ENCODE measurements at regions not wholly inside any gene's neighbourhood (a gene's known extent, or its start where the extent isn't known, plus 50 kb on each side); places are given as distances from the start of the nearest gene placed in this dataset.

DNA sequence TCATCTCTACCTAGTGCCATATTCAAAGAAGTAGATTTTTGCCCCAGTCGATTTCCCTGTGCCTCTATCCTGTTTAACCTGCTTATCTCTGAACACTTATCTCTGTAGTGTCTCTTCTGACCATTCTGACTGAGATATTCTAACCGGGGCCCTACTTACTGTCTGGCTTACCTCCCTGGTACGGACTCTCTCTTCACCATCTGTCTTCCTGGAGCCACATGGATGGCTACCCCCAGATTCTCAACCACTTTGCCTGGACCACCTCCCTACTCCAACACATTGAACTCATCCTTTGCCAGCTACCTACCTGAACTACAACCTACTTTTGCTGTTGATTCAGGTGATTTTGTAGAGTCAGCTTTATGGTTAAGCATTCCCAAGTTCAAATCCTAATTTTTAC, 397.4 kb upstream of the SLC24A2 start:
- in situ Hi-C loops (cut with MboI; ENCODE audit: low sequenced_read_pairs) (loop anchor here (25.0 kb wide), 1 partner anchor 926 kb away; no protein-coding TSS in a partner anchor), dilution Hi-C loops (cut with HindIII; ENCODE audit: low sequenced_read_pairs, unreplicated experiment) (no loop called here), intact Hi-C loops (cut with micrococcal nuclease) (no loop called here)
- Histone ChIP-seq H3K4me1 (ENCODE audit: control insufficient read depth, insufficient read depth, low read length) (no peaks in the 10 kb centered on the region), H3K23ac (ENCODE audit: low read depth, low read length) (no peak overlapping the region), H3K4ac (ENCODE audit: low read depth, low read length) (no peak overlapping the region), H2BK15ac (ENCODE audit: low read depth, low read length) (no peak overlapping the region), H4K5ac (ENCODE audit: low read depth, low read length) (no peak overlapping the region), H3K27ac (ENCODE audit: insufficient read depth, low read length) (no peak overlapping the region), H3K36me3 (ENCODE audit: control insufficient read depth, insufficient read depth, low read length) (no peaks in the 10 kb centered on the region), H3K9me1 (ENCODE audit: insufficient read depth, low read length) (no peaks in the 10 kb centered on the region), H2AK5ac (ENCODE audit: low read depth, low read length) (no peak overlapping the region), H3K14ac (replicated peaks; ENCODE audit: low read depth, low read length) (no peak overlapping the region), H4K91ac (ENCODE audit: insufficient read depth, low read depth, low read length) (no peak overlapping the region), H3K18ac (ENCODE audit: low read depth, low read length) (no peak overlapping the region), H3K9ac (ENCODE audit: low read depth, low read length) (no peak overlapping the region), H3K9me3 (ENCODE audit: control insufficient read depth, insufficient read depth, low read length) (no peaks in the 10 kb centered on the region), H2AFZ (replicated peaks; ENCODE audit: low read length, poor library complexity) (no peak overlapping the region), H3K4me3 (ENCODE audit: insufficient read depth, low read depth, low read length) (no peak overlapping the region), H3K79me1 (ENCODE audit: low read depth in 1 of 2, low read length in 2 of 2) (no peaks in the 10 kb centered on the region), H3K27me3 (ENCODE audit: control insufficient read depth, insufficient read depth, low read length) (peaks cover 3% of the 10 kb centered on the region), H2BK20ac (ENCODE audit: low read depth, low read length) (no peak overlapping the region), H2AK9ac (replicated peaks; ENCODE audit: low read depth, low read length, poor library complexity) (no peak overlapping the region), H3K4me2 (ENCODE audit: low read depth, low read length) (no peak overlapping the region), H2BK5ac (ENCODE audit: low read depth, low read length, poor library complexity, severe bottlenecking) (no peak overlapping the region), H4K8ac (ENCODE audit: low read depth in 2 of 2, low read length in 2 of 2) (no peak overlapping the region), H3K56ac (ENCODE audit: extremely low read depth, insufficient read depth, low read length) (no peak overlapping the region), H4K20me1 (ENCODE audit: insufficient read depth, low read length) (no peaks in the 10 kb centered on the region), H2BK120ac (ENCODE audit: low read depth, low read length) (no peak overlapping the region)
- CTCF ChIA-PET: interaction anchor here (1.1 kb wide), 1 partner anchor 9 kb away, joined by 3 read pairs; no protein-coding TSS in a partner anchor
- WGBS, 2 experiments (ENCODE audit: extremely low coverage in 2 of 2, insufficient read length in 1 of 2): 43% methylated on average over 2 of the region's 3 CpGs; no CpG with 5 or more reads in 1 of the 2 experiments
- POLR2A ChIA-PET (ENCODE audit: unreplicated experiment): no interaction called here
- ATAC-seq (ENCODE audit: low read depth) (no peak), DNase-seq (no peak)
- TF ChIP-seq CHD1 (IDR thresholded peaks at IDR 0.05; ENCODE audit: low read depth, low read length) (no peak), RFX5 (IDR thresholded peaks at IDR 0.05; ENCODE audit: low read depth, low read length) (no peak), FOS (IDR thresholded peaks at IDR 0.05; ENCODE audit: low read depth, low read length) (no peak), CEBPB (IDR thresholded peaks at IDR 0.05; ENCODE audit: low read depth, low read length) (no peak), RCOR1 (IDR thresholded peaks at IDR 0.05; ENCODE audit: insufficient replicate concordance, low read length) (no peak), MXI1 (IDR thresholded peaks at IDR 0.05; ENCODE audit: borderline replicate concordance, low read depth, low read length) (no peak), SMC3 (IDR thresholded peaks at IDR 0.05; ENCODE audit: low read depth, low read length) (no peak)
- TF ChIP-seq, protein P1, sequence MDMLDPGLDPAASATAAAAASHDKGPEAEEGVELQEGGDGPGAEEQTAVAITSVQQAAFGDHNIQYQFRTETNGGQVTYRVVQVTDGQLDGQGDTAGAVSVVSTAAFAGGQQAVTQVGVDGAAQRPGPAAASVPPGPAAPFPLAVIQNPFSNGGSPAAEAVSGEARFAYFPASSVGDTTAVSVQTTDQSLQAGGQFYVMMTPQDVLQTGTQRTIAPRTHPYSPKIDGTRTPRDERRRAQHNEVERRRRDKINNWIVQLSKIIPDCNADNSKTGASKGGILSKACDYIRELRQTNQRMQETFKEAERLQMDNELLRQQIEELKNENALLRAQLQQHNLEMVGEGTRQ (IDR thresholded peaks at IDR 0.05; ENCODE audit: low read depth, low read length): no peak
- no TSS peak for BruUV-seq (replicated peaks)
